ENCODE measurements at regions not wholly inside any gene's neighbourhood (a gene's known extent, or its start where the extent isn't known, plus 50 kb on each side); places are given as distances from the start of the nearest gene placed in this dataset.

DNA sequence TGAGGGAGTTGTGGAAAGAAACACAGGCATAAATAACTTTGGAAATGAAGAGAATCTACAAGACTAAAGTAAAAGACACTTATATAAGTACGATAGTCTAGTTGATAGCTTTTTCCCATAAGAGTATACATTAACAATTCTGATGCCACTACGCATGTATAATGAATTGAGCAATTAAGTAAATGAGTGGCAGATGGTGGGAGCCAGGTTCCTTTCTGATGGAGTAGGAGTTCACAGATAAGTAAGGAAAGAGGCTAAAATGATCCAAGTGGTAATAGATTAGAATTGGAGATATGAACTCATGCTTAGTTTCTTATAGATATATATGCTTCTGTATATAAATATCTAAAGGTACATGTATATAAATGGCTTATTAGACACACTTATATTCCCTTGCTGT is 368.3 kb downstream of the FAM181B start:
- DNase-seq, result no peak

- DNase-seq, result no peak
Measured at GRCh38 chr11:82356316-82356715, 377.3 kb downstream of the FAM181B start.

GRCh38 chr11:82355313-82355823 is 378.3 kb downstream of the FAM181B start:
- no peak for DNase-seq

DNA sequence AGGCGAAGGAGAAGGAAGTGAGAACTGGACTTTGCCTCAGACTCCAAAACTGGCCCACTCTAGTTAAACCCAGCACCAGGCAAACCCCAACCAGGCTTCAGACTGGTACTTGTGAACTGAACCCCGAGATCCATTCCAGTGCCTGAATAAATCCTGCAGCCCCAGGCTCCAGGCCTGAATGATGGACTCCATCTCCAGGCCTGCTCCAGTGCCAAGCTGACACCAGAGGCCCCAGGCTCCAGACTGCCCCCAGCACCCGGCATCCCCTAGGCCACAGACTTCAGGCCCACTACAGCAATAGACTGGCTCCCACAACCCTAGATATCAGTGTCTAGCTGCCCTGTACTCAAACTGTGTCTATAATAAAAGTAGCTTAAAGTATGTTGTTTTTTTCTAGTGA is 406.8 kb downstream of the FAM181B start:
- DNase-seq, result no peak

GRCh38 chr11:82321206-82321605 is 412.5 kb downstream of the FAM181B start:
- no peak for DNase-seq

DNA sequence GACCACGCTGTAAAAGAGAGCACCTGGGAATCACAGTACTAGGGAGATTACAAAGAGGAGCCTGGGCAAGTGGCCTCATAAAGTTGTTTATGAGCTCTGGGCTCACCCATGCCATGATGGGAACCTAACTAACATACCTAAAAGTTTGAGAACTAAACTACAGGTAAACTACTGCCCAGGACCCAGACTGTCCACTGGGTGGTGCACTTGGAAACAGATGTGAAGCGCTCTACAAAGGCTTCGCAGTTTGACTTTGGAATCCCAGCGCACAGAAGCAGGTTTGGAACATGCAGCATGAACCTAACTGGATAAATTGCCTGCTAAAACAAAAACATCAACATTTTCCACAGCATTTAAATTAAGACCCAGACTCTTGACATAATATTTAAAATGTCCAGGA is 418.6 kb downstream of the FAM181B start:
- DNase-seq, result peak in 1 of 2 experiments; percentile 60

GRCh38 chr11:82308979-82309378 is 424.7 kb downstream of the FAM181B start:
- DNase-seq, result no peak

GRCh38 chr11:82305123-82305522 is 428.5 kb downstream of the FAM181B start:
- DNase-seq, result no peak

- no peak for DNase-seq
Measured at GRCh38 chr11:82303671-82304070, 430.0 kb downstream of the FAM181B start.

- no peak for DNase-seq
Measured at GRCh38 chr11:82288471-82288870, 445.2 kb downstream of the FAM181B start.

- DNase-seq, result no peak
Measured at GRCh38 chr11:82270870-82271269, 462.8 kb downstream of the FAM181B start.

GRCh38 chr11:82268627-82269026 is 465.0 kb downstream of the FAM181B start:
- no peak for DNase-seq

DNA sequence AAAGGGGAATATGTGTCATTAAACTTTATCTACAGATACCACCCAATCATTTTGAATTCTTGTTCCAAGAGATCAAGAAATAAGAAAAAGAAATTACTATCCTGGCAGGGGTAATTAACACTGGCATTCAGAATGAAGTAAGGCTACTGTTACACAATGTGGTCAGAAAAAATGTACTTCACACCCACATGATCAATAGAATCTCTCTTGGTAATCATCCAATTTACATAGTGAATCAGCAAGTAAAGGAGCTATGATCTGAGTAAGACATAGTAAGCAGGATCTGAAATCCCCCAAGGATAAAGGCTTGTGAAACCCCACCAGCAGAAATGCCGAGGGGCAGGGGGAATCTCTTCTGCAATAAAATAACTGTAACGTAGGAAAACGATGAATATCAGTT is 466.5 kb downstream of the FAM181B start:
- DNase-seq, result no peak

GRCh38 chr11:82261367-82261766 is 472.3 kb downstream of the FAM181B start:
- DNase-seq, result no peak

DNA sequence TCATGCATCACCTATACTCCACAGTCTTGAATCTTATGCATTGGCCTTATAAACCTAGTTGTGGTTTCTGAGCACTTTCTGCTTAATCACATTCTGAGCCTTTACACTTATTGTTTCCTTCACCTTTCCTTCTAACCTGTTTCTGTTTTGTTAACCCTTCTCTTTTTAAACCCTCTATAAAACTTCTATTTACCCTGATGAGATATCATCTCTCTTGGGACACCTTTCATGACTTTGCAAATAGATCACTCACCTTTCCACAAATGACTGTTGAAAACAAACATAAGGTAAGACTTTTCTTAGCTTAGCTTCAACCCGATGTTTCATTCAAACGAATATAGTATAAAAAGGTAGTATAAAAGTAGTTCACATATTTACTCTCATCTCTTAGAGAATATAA is 483.6 kb downstream of the FAM181B start:
- no peak for DNase-seq

- no peak for DNase-seq
Measured at GRCh38 chr11:82246926-82247325, 486.7 kb downstream of the FAM181B start.

DNA sequence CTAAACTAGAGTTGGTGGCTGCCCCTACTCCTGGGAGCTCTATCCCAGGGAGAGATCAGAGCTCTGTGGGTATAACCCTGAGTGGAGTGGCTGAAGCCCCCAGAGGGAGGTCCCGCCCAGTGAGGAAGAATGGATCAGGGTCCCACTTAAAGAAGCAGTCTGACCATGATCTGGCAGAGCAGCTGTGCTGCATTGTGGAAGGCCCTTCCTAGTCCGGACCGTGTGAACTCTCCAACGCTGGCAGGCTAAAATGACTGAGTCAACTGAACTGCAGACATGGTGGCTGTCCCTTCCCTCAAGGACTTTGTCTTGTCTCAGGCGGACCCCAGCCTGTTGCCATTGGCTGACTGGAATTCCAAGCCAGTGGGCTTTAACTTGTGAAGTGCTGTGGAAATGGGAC is 494.2 kb downstream of the FAM181B start:
- DNase-seq, result no peak

- no peak for DNase-seq
Measured at GRCh38 chr11:82234256-82234655, 499.4 kb downstream of the FAM181B start.

DNA sequence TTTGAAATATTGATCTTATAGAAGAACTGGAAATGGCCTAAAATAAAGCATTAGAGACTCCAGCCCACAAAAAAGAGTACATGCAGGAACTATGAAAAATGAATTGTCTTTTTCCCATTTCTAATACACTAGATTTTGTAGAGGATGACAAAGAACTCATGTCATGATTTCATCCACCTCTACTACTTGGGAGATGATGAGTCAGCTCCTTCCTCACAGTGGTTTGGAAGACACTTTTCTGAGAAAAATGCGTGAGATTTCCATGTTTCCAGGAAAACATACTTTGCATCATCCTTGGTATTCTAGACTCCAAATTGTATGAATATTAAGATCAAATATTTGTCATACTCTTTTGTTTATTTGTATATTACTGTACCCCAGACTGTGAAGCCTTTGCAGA is 500.5 kb downstream of the FAM181B start:
- DNase-seq, result no peak

GRCh38 chr11:82229341-82229740 is 504.3 kb downstream of the FAM181B start:
- peak; percentile 28 to 36 for DNase-seq

DNA sequence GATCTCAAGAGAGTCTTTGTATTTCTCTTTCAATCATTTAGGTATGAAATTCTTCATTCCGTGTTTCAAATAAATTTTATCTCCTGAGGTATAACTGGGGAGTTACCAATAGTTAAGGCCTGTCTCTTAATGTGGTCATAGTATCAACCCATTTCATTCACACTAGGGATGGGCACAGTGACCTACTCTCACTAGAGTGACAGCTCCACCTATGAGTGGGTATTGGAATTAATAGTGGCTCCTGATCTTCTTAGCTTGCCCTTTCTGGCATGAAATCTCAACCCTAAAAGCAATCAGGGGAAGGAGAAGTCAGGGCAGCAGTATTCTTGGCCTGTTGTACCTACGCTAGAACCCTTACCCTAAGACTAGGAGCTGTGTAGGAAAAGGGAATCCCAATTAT is 507.7 kb downstream of the FAM181B start:
- DNase-seq, result no peak

DNA sequence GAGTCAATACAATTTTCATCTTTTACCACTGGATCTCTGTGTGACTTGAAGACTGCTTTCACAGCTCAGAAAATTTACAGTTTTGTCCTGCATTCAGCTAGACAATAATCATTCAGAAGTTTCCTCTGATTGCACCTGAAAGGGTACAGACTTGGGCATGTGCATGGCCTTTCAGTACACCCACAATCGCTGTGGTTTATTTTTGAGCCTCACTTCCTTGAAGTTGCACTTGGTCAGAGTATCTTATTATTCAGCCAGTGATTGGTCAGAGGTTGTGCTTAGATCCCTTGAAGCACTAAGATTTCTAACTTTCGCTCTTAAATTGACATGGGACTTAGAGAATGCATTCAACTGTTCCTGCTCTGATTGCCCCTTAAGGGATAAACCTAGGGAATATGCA is 508.2 kb downstream of the FAM181B start:
- no peak for DNase-seq

GRCh38 chr11:82216927-82217570 is 516.6 kb downstream of the FAM181B start:
- no peak for DNase-seq

- no peak for DNase-seq
Measured at GRCh38 chr11:82210011-82210410, 523.7 kb downstream of the FAM181B start.

GRCh38 chr11:82195283-82195682 is 538.4 kb downstream of the FAM181B start:
- DNase-seq, result no peak

Measured in NCI-H526 (cell line).